Thyroid gland (tissue), 4 donors: ENCODE measurements at regions not wholly inside any gene's neighbourhood (a gene's known extent, or its start where the extent isn't known, plus 50 kb on each side); places are given as distances from the start of the nearest gene placed in this dataset.

Source experiments
- DNase-seq, 2 donors: peaks; one replicate each; pipeline ENCODE4 v3.0.0-alpha.2; 2019
- H3K27ac ChIP-seq, 3 donors: fragments of 200-600 bp; sonication (generic); 1 replicate in 2 of 3; 2 replicates in 1 of 3; pipeline ENCODE4 v1.5.1; 2016 to 2019; ENCODE audit warnings: mild to moderate bottlenecking in 1 of 3, moderate library complexity in 1 of 3
- H3K27me3 ChIP-seq: fragments of 200-600 bp; sonication (generic); one replicate; pipeline ENCODE4 v1.5.1; 2019
- H3K36me3 ChIP-seq, 2 donors: fragments of 200-600 bp; sonication (generic); one replicate each; pipeline ENCODE4 v1.5.1; 2016 to 2019
- H3K4me1 ChIP-seq, 2 donors: fragments of 200-600 bp; sonication (generic); one replicate each; pipeline ENCODE4 v1.5.1; 2017 to 2019
- H3K4me3 ChIP-seq, 3 donors: fragments of 200-600 bp; sonication (generic); replicated peaks in 1 of 3; 1 replicate in 2 of 3; 2 replicates in 1 of 3; pipeline ENCODE4 v1.5.1; 2016; ENCODE audit warnings: mild to moderate bottlenecking in 1 of 3
- H3K9me3 ChIP-seq: fragments of 200-600 bp; sonication (generic); one replicate; pipeline ENCODE4 v1.5.1; 2017
- CTCF ChIP-seq, 6 experiments: fragments of 200-600 bp in 3 of 6; fragments of 450-650 bp in 3 of 6; sonication (generic) in 3 of 6; IDR thresholded peaks; one replicate each; pipeline ENCODE4 v1.5.1; 2016 to 2019; ENCODE audit warnings: antibody characterized with exemption in 6 of 6, mild to moderate bottlenecking in 2 of 6, inconsistent platforms in 1 of 6, moderate library complexity in 1 of 6
- POLR2A ChIP-seq, 2 donors: fragments of 450-650 bp; IDR thresholded peaks; one replicate each; pipeline ENCODE4 v1.6.1; 2017; ENCODE audit warnings: antibody characterized with exemption in 2 of 2, mild to moderate bottlenecking in 2 of 2, moderate library complexity in 1 of 2
- WGBS, 2 donors: methylation state at CpG; one replicate each; pipeline ENCODE4 v1.1.5; 2017; 5-methylcytosine and 5-hydroxymethylcytosine counted together
- intact Hi-C: fragments of 100-400 bp; cut with DNase I; formaldehyde crosslinking; loops from one replicate; pipeline ENCODE4 v1.15.1; 2023

- TF ChIP-seq POLR2A (IDR thresholded peaks at IDR 0.05) (no peak), CTCF (IDR thresholded peaks at IDR 0.05) (no peak)
- Histone ChIP-seq H3K4me1 (no peaks in the 10 kb centered on the region), H3K9me3 (no peaks in the 10 kb centered on the region), H3K4me3 (no peak overlapping the region), H3K27ac (no peak overlapping the region), H3K27me3 (no peaks in the 10 kb centered on the region), H3K36me3 (no peaks in the 10 kb centered on the region)
- intact Hi-C loops, result no loop called here
- DNase-seq, result no peak
- 94 to 96% methylated on average over 3 of the region's 3 CpGs for WGBS, 2 donors
Measured at GRCh38 chr4:13316354-13316753, 167.8 kb downstream of the RAB28 start.

GRCh38 chr4:13313856-13314255, 170.3 kb downstream of the RAB28 start:
- Histone ChIP-seq H3K4me3 (no peak overlapping the region), H3K36me3 (no peaks in the 10 kb centered on the region), H3K4me1 (no peaks in the 10 kb centered on the region), H3K27ac (no peak overlapping the region), H3K9me3 (no peaks in the 10 kb centered on the region), H3K27me3 (no peaks in the 10 kb centered on the region)
- intact Hi-C loops, result no loop called here
- no peak for TF ChIP-seq POLR2A (IDR thresholded peaks at IDR 0.05)
- no peak for TF ChIP-seq CTCF (IDR thresholded peaks at IDR 0.05)
- DNase-seq, result no peak

- Histone ChIP-seq H3K36me3 (no peaks in the 10 kb centered on the region), H3K27ac (no peak overlapping the region), H3K4me3 (no peak overlapping the region), H3K9me3 (no peaks in the 10 kb centered on the region), H3K27me3 (no peaks in the 10 kb centered on the region), H3K4me1 (no peaks in the 10 kb centered on the region)
- TF ChIP-seq CTCF (IDR thresholded peaks at IDR 0.05), result no peak
- no peak for TF ChIP-seq POLR2A (IDR thresholded peaks at IDR 0.05)
- intact Hi-C loops, result no loop called here
- DNase-seq, result no peak
- WGBS, 2 donors, result 91 to 93% methylated on average over 1 of the region's 1 CpG
Measured at GRCh38 chr4:13312264-13312663, 171.9 kb downstream of the RAB28 start.

- H3K4me3 ChIP-seq, result no peak overlapping the region
- H3K27ac ChIP-seq, result no peak overlapping the region
- H3K4me1 ChIP-seq, result no peaks in the 10 kb centered on the region
- TF ChIP-seq CTCF (IDR thresholded peaks at IDR 0.05) (no peak), POLR2A (IDR thresholded peaks at IDR 0.05) (no peak)
- intact Hi-C loops, result no loop called here
- no peaks in the 10 kb centered on the region for H3K36me3 ChIP-seq
- WGBS, 2 donors, result 70 to 81% methylated on average over 2 of the region's 2 CpGs
- DNase-seq, result no peak
- no peaks in the 10 kb centered on the region for H3K27me3 ChIP-seq
- H3K9me3 ChIP-seq, result no peaks in the 10 kb centered on the region
Measured at GRCh38 chr4:13309751-13310150, 174.4 kb downstream of the RAB28 start.

GRCh38 chr4:13306356-13306755, 177.8 kb downstream of the RAB28 start:
- Histone ChIP-seq H3K4me3 (no peak overlapping the region), H3K36me3 (no peaks in the 10 kb centered on the region), H3K27ac (no peak overlapping the region), H3K27me3 (no peaks in the 10 kb centered on the region), H3K4me1 (no peaks in the 10 kb centered on the region), H3K9me3 (no peaks in the 10 kb centered on the region)
- DNase-seq, result no peak
- 63 to 75% methylated on average over 1 of the region's 1 CpG for WGBS, 2 donors
- TF ChIP-seq CTCF (IDR thresholded peaks at IDR 0.05) (no peak), POLR2A (IDR thresholded peaks at IDR 0.05) (no peak)
- intact Hi-C loops, result no loop called here
